Ovary (tissue), 3 donors: ENCODE measurements at regions not wholly inside any gene's neighbourhood (a gene's known extent, or its start where the extent isn't known, plus 50 kb on each side); places are given as distances from the start of the nearest gene placed in this dataset.

Experiments used
- EP300 ChIP-seq: sonication (generic); formaldehyde crosslinking; IDR thresholded peaks from one replicate; pipeline ENCODE4 v1.6.1; 2017; ENCODE audit warnings: antibody characterized with exemption
- POLR2A ChIP-seq: fragments of 450-650 bp; IDR thresholded peaks from one replicate; pipeline ENCODE4 v1.6.1; 2017; ENCODE audit warnings: antibody characterized with exemption, mild to moderate bottlenecking, moderate library complexity
- TF ChIP-seq, protein P1 (sequence below), 3 donors: fragments of 450-650 bp in 2 of 3; fragments of 200-600 bp in 1 of 3; IDR thresholded peaks; one replicate each; pipeline versions ENCODE4 v1.5.1 to v1.8.0; 2016 to 2022; ENCODE audit warnings: antibody characterized with exemption in 3 of 3, mild to moderate bottlenecking in 1 of 3
- donor health status: DM: no; HTN: no; CAD: no.

DNA sequence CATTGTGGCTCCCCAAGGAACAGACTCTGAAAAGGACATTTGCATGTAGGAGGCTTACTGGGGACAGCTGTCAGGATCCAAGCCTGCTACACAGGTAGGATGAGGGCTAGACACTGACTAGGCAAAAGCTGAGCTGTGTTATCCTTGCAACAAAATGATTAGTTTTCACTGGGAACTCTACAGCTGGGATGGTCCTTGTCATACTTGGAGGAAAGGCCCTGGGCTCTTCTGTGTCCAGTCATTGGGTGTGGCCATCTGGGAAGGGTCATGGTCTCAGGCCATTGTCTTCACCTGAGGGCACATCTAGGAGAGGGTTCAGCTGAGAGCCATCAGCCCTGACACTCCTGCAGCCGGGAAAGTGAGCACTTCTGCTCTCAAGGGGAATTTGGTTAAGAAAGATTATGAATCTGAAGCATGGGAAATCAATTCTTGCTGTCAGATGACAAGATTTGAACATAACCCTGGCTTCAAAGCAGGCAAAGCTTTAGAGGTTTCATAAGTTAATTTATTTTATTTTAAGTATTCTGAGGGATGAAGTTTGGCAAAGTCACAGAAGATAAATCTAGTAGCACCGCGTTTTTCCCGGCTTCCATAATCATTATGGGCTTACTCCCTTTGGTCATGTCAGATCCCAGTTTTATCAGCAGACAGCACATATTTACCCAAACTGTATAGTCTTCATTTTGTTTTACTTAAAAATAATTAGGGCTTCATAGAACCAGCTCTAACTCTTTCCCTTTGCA lies 78.4 kb upstream of the SLC22A23 start:
- TF ChIP-seq, protein P1, sequence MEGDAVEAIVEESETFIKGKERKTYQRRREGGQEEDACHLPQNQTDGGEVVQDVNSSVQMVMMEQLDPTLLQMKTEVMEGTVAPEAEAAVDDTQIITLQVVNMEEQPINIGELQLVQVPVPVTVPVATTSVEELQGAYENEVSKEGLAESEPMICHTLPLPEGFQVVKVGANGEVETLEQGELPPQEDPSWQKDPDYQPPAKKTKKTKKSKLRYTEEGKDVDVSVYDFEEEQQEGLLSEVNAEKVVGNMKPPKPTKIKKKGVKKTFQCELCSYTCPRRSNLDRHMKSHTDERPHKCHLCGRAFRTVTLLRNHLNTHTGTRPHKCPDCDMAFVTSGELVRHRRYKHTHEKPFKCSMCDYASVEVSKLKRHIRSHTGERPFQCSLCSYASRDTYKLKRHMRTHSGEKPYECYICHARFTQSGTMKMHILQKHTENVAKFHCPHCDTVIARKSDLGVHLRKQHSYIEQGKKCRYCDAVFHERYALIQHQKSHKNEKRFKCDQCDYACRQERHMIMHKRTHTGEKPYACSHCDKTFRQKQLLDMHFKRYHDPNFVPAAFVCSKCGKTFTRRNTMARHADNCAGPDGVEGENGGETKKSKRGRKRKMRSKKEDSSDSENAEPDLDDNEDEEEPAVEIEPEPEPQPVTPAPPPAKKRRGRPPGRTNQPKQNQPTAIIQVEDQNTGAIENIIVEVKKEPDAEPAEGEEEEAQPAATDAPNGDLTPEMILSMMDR (IDR thresholded peaks at IDR 0.05): no peak
- TF ChIP-seq POLR2A: no peak
- no peak for TF ChIP-seq EP300
